Stomach (tissue), 4 donors: ENCODE measurements at regions not wholly inside any gene's neighbourhood (a gene's known extent, or its start where the extent isn't known, plus 50 kb on each side); places are given as distances from the start of the nearest gene placed in this dataset.

ENCODE experiments used
- small RNA-seq, 4 donors: library from RNA; depleted of rRNA; stranded (forward); fragments of <200 nt; gene quantifications; one replicate each; pipeline ENCODE3, GENCODE V24; 2016

Small RNA genes lying in the stretch of these regions (small RNA-seq; reads per million reads assigned to genes)
- 0 reads per million in 4 donors for gene RF00156
